NCI-H1105 treated with DMSO at 0.1 percent for 48 hours (cell line): ENCODE measurements at regions not wholly inside any gene's neighbourhood (a gene's known extent, or its start where the extent isn't known, plus 50 kb on each side); places are given as distances from the start of the nearest gene placed in this dataset.

Experiments used
- DNase-seq: peaks from one replicate; lab custom pipeline; 2025; lab: John Stamatoyannopoulos, UW

DNA sequence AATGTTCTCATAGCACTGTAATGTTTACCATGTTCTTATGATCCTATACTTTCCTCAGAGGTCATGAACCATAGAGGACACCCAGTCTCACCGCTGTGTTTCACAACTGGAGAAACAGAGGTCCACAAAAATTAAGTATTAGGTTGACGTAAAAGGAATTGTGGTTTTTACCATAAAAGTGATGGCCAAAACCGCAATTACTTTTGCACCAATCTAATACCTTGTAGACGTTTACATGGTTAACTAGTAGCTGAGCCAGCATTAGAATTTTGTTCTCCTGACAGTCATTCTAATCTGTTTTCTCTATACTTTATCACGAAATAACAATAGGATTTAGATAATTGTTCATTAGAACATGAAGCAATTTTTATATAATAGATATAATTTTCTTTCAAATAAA, 763.4 kb upstream of the ARGLU1 start:
- DNase-seq, result no peak

DNA sequence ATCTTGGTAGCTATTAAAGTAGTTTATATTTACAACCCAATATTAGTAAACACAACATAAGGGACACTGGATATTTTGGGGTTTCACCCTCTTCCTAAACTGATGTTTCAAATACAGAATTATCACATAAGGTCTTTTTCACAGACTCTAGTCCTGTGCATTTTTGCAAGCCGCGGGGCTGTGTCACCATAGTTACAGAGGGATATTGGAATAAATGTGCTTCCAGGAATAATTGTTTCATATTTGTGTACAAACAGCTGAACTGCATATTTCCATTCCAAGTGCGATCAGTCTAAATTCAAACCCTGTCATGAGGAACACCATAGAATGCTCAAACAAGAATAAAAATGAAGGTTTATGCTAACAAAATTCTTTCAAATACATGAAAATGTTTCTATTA, 762.5 kb upstream of the ARGLU1 start:
- no peak for DNase-seq

DNA sequence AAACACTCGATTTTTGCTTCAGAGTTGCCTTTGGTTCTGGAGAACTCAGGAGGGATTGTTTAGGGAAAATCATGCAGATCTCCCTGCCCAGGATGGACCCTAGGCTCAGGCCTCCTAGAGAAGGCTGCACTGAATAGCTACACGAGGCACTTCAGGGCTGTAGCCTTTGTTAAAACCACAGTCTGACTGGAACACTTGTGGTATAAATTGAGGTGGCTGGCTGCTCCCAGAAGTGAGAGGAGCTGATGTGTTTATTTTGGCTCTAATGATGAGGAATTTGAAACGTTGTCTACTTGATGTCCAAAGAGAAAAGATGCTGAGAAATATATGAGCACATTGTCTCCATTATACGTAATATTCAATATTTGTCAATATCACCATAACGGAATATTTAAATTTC, 762.1 kb upstream of the ARGLU1 start:
- peak; percentile 38 for DNase-seq

DNA sequence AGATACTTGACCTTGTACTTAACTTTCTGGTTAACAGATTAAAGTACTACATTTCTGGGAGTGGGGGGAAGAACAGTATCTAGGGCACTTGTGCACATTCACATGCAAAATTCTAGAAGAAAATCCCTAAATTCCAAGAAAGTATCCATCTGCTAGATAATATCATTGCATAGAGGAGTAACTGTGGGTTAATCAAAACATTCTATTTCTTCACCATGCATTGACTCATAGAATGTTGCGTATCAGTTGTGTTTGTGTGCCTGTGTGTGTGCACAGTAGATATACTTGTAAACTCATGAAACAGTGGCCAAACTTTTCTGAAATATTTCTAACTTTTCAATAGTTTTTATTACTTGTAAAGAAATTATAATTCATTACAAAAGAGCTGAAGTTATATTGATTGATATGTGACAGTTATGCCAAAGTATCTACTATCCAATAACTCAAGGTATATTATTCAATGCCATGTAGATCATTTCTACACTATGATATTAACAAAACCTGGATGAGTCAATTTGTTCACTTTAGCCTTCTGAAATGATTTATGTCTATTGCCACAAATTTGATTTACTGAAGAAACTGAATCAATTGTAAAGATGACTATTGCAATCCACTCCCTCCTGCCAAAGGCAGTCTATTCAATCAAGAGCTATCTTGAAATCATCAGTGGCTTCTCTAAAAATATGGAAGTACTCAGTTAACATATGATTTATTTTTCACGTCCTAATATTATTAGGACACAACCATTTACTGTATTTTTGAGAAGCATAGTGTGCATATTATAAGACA, 756.7 kb upstream of the ARGLU1 start:
- DNase-seq, result no peak

DNA sequence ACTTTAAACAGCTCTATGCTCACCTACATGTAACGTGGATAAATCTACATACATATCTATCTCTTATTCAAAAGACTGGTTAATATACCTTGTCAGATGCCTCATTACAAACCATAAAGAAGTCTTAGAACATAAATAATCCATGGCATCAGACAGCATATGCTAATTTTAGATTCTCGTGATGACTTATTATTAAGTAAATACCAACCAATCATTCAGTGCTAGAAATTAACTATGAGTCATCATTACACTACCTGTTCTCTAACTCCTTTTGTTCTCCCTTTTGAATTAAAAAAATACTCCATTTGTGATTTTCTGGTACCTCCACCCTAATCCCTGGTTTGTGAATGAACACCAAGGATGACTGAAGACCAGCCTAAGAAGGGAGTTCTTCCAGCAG, 754.3 kb upstream of the ARGLU1 start:
- no peak for DNase-seq

DNA sequence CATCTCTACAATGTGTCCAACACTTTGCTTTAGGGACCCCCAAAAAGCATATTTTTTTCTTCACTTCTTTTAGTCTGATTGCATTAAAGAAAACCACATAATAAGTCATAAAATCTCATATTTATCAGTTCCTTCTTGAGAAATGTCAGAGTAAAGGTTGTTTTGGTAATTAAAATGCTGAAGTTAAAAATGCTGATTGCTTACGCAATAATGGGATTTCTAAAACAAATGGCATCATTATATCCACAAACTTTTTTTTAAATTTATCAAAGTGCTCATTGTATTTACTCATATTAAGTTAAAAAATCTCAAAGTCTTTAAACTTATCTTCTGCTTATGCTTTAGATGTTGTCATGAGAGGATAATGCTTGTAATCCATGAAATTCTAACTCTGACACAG, 737.2 kb upstream of the ARGLU1 start:
- DNase-seq, result no peak

DNA sequence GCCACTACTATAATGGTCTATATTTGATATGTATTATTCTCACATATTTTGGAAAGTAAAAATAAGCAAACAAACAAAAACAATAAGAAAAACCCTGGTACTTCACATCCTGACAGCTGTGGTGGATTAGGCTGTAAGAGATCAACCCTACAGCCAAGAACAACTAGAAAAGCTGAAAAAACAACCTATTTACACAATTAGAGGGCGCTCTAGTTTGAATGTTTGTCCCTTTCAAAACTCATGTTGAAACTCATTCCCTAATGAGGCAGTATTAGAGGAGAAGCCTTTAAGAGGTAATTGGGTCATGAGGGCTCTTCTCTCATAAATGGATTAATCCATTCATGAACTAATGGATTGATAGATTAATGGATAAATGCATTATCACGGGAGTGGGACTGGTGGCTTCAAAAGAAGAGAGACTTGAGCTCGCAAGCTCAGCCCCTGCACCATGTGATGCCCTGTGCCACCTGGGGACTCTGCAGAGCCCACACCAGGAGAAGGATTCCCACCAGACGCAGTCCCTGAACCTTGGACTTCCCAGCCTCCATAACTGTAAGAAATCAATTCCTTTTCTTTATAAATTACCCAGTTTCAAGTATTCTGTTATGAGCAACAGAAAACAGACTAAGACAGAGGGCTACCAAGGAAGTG, 733.9 kb upstream of the ARGLU1 start:
- DNase-seq, result peak; percentile 51

DNA sequence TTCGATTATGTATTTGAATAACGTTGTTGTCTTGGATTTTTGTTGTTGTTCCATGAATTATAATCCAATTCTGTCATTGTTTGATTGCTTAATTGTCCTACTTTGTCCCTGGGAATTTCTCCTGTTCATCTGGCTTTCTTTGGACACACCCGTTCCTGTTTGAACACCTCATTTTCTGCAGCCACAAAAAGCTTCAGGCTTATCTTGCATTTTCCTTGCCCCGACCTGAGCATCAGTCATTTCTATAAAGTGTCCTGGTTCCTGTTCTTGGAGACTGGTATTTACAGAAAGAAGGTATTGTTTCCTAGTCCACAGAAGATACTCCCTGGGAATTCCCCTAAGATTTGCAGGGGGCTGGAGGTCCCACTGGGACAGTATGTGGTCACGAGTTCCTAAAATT, 731.8 kb upstream of the ARGLU1 start:
- no peak for DNase-seq

DNA sequence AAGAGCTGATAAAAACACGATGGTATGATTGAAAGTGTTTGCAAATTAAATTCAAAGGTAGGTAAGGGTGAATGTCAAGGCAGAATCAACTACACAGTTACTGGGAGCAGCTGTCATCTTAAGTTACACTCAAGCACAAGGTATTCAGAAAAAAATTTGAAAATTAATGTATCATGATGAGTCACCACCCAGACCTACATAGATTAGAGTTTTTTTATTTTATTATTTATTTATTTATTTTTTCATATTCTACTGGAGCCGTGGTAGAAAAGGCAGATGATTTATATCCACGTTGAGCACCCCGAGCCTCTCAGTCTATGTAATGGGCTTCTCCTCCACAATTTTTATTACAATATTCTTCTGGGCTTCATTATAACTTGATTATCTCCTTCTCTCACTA, 728.9 kb upstream of the ARGLU1 start:
- DNase-seq, result no peak

DNA sequence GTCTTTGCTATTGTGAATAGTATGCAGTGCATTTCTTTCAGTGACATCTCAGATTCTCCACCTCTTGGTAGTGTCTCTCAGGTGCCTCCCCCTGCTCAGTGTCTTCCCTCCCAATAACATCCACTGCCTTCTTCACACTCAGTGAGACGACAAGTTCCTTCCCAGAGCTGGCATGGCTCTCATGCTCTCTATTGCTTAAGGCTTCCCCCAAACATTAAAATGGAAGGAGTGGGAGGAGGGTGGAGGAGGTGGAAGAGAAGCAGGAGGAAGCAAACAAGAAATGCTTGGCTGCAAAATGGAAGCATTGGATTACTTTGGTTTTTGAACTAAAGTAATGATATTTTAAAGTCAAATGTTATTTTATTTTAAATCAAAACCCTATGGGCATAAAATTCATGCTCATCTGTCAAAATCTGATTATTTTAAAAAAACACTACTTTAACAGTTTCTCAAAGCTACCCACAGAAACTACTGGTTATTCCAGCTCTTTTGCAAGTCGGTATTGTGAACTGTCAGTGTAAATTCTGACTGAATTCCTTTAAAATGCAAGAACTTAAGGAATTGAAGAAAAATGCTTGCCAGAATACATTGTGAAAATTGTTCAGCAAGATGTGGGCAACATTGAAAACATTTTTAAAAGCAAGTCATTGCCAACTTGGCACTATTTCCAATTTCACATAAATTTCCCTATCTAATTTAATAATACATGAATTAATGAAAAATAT, 727.6 kb upstream of the ARGLU1 start:
- no peak for DNase-seq

DNA sequence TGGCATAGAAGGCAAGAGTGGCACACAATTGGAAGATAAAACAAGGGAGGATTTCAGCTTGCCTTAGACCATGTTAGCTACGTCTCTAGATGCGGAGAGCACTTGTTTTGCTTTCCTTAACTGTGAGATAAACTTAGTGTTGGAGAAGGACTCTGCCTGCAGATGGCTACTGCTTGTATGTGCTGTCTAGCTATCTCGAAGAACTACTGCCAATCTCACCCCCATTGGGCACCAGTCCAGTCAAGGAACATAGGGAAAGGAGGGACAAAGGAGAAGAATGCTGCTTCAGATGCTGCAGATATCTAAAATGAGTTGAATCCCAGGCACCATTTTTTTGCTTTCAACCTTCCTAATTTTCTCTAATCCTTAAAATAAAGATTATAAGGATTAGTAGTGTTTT, 726.0 kb upstream of the ARGLU1 start:
- DNase-seq, result no peak

DNA sequence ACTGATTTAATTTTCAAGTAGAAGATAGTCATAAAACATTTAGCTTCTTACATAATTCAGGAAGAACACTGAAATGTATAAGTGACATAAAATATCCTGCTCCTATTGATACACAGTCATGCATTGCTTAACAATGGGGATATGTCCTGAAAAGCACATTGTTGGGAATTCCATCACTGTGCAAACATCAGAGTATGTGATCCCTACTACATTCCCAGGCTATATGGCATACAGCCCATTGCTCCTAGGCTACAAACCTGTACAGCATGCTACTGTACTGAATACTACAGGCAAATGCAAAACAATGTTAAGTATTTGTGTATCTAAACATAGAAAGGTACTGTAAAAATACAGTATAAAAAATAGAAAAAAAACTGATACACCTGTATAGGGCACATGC, 723.9 kb upstream of the ARGLU1 start:
- no peak for DNase-seq

DNA sequence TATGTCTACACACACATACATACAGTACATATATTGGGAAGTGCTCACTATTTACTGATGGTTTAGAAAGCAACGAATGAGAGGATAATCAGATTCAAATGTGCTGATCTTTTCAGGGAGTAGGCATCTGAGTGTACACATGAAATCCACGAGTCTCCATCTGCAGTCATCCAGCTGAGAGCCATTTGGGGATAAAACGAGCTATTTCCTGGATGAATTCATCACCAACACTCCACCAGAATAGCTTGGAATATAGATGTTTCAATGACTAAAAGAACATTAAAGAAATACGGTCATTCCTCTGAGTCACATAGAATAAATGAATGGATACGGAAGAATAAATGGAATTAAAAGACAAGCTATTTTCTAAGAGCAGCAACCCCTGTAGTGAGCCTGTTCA, 721.6 kb upstream of the ARGLU1 start:
- DNase-seq, result no peak

DNA sequence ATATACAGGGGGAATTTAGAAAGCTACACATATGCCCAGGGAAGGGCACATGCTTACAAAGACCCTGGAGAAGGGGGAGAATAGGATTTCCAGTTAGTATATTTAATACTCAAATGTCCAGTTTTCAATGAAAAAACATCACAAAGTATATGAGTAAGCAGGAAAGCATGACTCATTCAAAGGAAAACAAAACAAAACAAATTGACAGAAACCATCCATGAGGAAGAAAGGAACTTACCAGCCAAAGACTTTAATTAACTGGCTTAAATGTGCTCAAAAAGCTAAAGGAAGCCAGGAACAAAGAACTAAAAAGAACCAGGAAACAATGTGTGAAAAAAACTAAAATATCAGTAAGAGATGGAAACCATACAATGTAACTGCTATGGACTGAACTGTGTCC, 716.2 kb upstream of the ARGLU1 start:
- no peak for DNase-seq

DNA sequence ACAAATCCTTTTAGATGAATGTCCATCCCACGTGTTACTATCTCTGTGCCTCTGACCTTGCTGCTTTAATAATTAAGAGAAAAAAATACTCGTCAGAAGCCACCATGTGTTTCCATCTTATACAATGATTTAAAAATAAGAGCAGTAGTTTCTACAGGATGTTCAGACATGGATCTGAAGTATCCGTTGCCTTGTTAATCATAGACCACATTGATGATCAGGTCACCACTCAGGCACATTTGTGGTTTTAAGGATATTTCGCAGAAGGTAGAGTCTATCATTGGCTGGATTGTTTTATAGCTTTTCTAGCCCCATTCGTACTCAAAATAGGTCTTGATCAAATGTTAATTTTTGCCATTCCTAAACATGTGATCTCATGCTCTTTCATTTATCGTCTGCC, 710.0 kb upstream of the ARGLU1 start:
- DNase-seq, result no peak

DNA sequence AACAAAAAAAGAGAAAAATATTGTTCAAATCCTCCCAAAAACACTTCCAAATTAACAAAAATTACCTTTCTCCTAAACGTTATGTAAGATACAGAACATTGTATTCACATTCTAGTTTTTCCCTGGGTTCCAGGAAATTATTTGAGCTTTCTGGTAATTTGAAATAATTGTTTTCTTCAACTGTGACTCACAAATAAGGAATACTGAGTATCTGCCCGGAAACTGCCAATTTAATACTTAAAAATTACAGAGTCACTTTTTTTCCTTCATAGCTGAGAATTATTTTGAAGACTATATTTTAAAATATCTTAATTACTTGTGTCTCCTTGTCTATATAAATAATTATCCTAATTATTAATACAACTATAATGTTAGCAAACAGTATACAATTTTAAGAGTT, 709.0 kb upstream of the ARGLU1 start:
- DNase-seq, result no peak

DNA sequence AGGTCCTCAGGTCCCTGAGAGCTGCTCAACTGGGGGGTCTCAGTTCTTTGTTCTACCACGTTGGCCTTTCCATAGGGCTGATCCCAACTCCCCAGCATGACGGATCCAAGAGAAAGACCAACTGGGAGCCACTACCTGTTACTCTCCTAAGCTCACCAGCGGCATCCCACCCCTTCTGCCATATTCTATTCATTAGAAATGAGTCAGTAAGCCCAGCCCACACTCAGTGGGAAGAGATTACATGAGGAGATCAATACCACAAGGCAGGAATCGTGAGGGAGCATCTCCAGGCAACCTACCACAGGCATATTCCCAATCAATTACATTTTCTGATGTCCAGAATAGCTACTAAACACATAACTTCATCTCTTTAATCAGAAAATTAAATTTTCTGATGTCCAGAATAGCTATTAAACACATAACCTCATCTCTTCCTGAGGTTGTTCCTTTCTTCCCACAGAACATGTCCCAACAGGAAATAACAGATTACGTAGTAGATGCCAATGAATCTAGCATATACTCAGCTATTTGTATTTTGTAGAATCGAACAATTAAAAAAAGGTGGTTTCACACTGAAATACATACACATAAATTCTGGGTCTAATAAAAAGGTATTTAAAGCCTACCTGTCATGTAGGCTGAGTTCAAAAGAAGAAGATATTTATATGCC, 708.1 kb upstream of the ARGLU1 start:
- DNase-seq, result no peak

DNA sequence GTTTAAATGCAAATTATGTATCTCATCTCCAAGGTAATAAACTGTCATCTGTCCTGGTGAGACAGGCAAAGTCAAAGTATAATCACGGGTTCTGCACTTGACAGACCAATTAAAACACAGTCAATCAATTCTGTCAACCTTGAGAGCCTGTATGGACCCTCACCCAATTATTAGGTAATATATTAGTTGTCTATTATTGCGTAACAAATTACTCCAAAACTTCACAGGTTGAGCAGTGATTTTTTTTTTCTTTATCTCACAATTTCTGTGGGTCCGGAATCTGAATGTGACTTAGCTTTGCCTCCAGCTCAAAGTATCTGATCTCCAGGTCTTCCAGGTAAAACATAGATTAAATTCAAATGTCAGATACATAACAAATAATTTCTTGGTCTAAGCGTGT, 707.4 kb upstream of the ARGLU1 start:
- no peak for DNase-seq

DNA sequence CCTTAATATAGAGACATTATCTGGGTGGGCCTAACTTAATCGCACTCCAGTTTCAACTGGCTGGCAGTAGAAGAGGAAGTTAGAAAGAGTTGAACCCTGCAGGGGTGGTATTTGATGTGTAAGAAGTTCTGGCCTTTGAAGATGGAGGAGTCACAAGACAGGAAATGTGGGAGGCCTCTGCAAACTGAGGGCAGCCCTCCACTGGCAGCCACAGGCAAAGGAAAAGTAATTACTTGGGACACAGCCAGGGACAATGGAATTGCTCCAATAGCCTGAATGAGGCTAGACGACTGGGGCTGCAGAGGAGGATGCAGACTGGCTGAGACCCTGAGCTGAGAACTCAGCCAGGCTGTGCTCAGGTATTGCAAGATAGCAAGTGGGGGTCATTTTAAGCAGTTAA, 703.3 kb upstream of the ARGLU1 start:
- DNase-seq, result peak; percentile 66

DNA sequence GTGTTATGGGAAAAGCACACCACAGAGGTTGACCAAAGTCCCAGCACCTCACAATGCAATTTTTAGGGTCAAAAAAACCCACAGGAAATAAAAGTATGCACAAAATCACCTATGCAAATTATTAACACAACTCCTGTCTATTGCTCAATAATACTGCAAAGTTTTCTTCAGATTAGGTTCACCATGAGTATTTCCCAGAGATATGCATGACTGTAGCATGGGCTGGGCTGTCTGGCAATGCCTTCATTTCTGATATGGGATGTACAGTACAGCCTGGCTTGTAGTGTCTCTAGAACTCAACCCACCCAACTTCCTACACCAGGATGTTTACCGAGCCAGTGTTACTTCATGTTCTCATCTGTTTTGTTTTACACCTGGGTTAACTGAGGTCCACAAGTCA, 698.7 kb upstream of the ARGLU1 start:
- no peak for DNase-seq

DNA sequence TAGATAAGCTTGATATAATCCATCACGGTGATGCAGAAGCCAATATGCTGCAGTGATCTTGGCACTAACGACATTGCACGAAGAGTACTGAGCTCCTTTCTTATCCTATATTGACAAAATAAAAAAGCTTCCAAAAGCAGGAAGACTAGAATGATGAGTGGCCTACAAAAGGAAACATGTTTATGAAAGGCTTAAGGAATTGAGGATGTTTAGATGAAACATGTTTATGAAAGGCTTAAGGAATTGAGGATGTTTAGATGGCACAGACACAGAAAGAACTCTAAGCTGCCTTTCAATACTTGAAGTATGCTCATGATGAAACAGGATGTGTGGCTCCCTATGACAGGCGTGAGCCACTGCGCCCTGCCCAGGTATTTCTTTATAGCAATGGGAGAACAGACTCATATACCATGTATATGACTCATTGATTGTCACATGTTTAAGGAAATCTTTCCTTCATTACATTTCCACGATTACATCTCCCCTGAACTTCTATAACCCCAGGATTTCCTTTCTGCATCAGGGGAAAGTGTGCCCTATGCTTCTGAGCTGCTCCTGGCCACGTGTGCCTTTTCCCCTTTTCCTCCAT, 690.8 kb upstream of the ARGLU1 start:
- no peak for DNase-seq

DNA sequence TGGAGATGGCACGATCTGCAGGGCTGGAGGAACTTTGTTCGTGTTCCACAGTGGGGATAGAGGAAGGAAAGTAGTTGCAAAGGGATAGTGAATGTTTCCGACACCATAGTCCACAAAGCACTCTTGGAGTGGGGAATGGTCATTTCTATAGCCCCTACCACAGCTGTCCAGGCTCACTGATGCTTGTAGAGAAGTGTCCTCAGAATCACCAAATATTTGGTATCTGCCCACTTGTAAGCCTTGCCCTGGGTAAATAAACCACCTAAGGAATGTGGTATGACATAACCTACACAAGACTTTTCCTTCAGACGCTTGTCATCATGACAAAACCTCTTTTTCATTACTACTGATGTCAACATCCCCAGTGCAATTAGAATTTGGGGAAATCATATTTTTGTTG, 686.5 kb upstream of the ARGLU1 start:
- DNase-seq, result no peak
